GM21619 (cell line): ENCODE measurements at regions not wholly inside any gene's neighbourhood (a gene's known extent, or its start where the extent isn't known, plus 50 kb on each side); places are given as distances from the start of the nearest gene placed in this dataset.
A peak's percentile ranks its signal among the peaks of the same experiment; 100 is the strongest.

Experiments
- ATAC-seq: cut with Tn5 transposase; IDR thresholded peaks from one replicate; pipeline ENCODE4 v1.9.1; 2021; ENCODE audit not compliant: unreplicated experiment

- ATAC-seq: peak; percentile 64
These were observed 81.3 kb upstream of the CCDC28A start for GRCh38 chr6:138692058-138692977.

GRCh38 chr6:138692978-138693909 is 80.3 kb upstream of the CCDC28A start:
- ATAC-seq: peak; percentile 45

- no peak for ATAC-seq
These were observed 78.4 kb upstream of the CCDC28A start for GRCh38 chr6:138695193-138695592.

DNA sequence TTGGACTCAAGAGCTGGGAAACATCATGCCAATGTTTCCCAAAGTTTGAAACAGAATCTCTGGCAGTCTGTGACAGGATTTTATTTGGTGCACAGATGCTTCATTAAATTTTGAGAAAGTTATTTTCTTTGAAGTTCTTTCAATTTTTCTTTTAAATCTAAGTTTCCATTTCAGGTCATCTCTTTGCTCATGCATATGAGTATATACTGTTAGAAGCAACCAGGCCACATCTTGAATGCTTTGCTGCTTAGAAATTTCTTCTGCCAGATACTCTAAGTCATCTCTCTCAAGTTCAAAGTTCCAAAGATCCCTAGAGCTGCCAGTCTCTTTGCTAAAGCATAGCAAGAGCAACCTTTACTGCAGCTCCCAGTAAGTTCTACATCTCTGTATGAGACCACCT is 59.1 kb upstream of the CCDC28A start:
- no peak for ATAC-seq

DNA sequence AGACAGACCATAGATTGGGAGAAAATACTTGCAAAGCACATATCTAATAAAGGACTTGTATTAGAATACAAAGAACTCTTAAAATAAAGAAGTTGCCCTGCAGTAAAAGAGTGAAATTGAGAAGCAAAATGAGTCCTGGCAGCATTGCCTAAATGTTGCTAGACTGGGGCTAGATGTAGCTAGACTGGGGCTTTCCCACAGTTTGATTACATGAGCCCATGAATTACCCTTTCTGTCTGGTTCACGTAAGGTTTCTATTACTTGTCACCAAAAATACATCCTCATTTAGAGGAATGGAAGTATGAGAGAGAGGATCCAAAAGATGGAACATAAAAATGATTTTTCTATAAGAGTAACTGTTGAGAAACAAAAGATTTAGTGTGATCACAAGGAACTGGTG is 57.6 kb upstream of the CCDC28A start:
- ATAC-seq: no peak

- no peak for ATAC-seq
These were observed 56.5 kb upstream of the CCDC28A start for GRCh38 chr6:138716971-138717665.

- no peak for ATAC-seq
These were observed 54.4 kb upstream of the CCDC28A start for GRCh38 chr6:138719011-138719635.

DNA sequence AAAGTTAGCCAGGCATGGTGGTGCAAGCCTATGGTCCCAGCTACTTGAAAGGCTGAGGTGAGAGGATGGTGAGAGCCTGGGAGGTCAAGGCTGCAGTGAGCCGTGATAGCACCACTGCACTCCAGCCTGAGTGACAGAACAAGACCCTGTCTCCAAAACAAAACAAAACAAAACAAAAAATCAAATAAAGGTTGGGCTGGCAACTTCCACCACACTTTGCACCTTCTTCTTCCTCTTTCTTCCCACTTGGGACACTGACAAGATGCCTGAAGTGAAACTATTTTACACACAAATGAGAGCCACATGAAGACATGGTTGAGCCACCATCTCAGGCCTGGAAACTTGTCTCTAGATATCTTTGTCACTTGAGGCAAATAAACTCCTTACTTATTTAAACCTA is 53.8 kb upstream of the CCDC28A start:
- no peak for ATAC-seq

DNA sequence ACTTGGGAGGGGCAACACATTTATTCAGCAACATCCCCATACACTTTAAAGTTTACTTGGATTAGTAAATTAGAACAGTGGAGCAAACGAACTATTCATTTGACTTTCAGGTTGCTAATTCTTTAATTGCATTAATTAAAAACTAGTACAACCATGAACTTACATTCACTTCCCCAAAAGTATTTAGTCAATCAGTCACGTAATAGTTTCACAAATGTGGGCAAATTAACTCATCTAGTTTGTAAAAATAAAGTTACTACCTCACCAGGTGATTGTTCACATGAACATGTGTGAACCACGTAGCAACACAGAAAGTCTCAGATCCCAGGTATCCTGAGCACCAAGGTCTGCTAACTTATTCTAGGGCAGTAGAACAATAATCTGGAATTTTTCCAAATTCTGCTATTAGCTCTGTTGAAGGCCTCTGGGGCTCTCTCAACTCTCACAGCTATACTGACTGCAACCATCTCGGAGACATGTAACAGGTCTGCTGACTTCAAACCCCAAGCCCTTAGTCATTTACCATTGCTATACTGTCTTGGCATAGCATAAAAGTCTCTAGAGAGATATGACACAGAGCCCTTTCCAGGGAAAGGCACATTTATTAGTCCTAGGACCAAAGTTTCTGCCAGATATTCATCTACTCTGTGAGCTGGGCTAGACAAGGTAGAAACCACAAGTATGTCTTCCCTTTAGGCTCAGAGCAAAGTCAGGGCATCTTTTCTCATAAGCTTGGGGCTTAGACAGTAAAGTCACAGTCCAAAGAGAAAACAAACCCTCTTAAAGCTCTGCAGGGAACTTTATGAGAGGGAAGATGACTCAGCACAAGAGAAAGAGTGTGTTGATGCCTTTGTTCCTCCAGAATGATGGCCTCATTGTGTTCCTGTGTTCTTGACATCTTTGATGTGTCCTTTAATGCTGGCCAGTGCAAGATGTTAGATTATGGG is 50.9 kb upstream of the CCDC28A start:
- ATAC-seq: no peak
